HAP-1 (cell line): ENCODE measurements at regions not wholly inside any gene's neighbourhood (a gene's known extent, or its start where the extent isn't known, plus 50 kb on each side); places are given as distances from the start of the nearest gene placed in this dataset.

Experiments
- DNase-seq, 2 experiments: peaks; one replicate each; pipeline ENCODE4 v3.0.0-alpha.2; 2016 to 2020; ENCODE audit warnings: low spot score in 2 of 2
- H3K27me3 ChIP-seq: fragments of 250-450 bp; sonication (Bioruptor Pico); 2 replicates; pipeline ENCODE4 v1.5.1; 2020; ENCODE audit warnings: low read depth, mild to moderate bottlenecking, moderate library complexity
- H3K36me3 ChIP-seq: fragments of 250-450 bp; sonication (Bioruptor Pico); replicated peaks from 2 replicates; pipeline ENCODE4 v1.5.1; 2020; ENCODE audit warnings: mild to moderate bottlenecking
- H3K4me1 ChIP-seq: fragments of 250-450 bp; sonication (Bioruptor Pico); 2 replicates; pipeline ENCODE4 v1.5.1; 2020; ENCODE audit warnings: mild to moderate bottlenecking
- H3K4me3 ChIP-seq: fragments of 250-450 bp; sonication (Bioruptor Pico); 2 replicates; pipeline ENCODE4 v1.5.1; 2020; ENCODE audit warnings: mild to moderate bottlenecking, moderate library complexity
- H3K9me3 ChIP-seq: fragments of 250-450 bp; sonication (Bioruptor Pico); 2 replicates; pipeline ENCODE4 v1.5.1; 2020; ENCODE audit warnings: mild to moderate bottlenecking, moderate library complexity
- in situ Hi-C: fragments of 300-500 bp; cut with MboI; formaldehyde crosslinking; loops from 3 replicates; pipeline ENCODE4 v1.14.3; 2020; ENCODE audit warnings: low sequenced_read_pairs, inconsistent platforms, mixed read lengths

DNA sequence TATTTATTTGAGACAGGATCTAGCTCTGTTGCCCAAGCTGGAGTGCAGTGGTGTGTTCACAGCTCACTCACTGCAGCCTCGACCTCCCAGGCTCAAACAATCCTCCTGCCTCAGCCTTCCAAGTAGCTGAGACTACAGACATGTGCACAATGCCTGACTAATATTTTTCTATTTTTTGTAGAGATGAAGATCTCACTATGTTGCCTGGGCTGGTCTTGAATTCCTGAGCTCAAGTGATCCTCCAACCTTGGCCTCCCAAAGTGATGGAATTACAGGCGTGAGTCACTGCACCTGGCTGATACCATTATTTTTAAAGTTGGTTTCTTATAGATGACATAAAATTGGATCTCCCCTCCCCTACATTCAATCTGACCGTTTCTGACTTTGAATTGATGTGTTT lies 139.5 kb upstream of the RGMA start:
- Histone ChIP-seq H3K9me3 (no peaks in the 10 kb centered on the region), H3K4me3 (no peak overlapping the region), H3K36me3 (no peaks in the 10 kb centered on the region), H3K4me1 (no peaks in the 10 kb centered on the region), H3K27me3 (no peaks in the 10 kb centered on the region)
- DNase-seq: no peak
- in situ Hi-C loops: no loop called here

DNA sequence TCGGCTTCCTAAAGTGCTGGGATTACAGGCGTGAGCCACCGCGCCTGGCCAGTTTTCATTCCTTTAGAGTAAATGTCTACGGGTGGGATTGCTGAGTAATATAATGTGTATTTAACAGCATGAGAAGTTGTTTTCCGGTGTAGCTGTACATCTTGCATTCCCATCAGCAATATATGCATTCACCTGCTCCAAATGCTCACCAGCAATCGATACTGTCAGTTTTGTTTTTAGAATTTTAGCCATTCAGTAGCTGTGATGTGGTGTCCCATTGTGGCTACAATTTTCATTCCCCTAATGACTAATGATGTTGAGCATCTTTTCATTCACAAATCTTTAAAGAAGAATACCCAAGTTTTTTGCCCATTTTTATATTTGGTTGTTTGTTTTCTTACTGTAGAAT lies 134.8 kb upstream of the RGMA start:
- Histone ChIP-seq H3K4me3 (no peak overlapping the region), H3K27me3 (no peaks in the 10 kb centered on the region), H3K9me3 (no peaks in the 10 kb centered on the region), H3K4me1 (no peaks in the 10 kb centered on the region), H3K36me3 (no peaks in the 10 kb centered on the region)
- in situ Hi-C loops: no loop called here
- no peak for DNase-seq

- H3K9me3 ChIP-seq: no peaks in the 10 kb centered on the region
- no peaks in the 10 kb centered on the region for H3K4me1 ChIP-seq
- in situ Hi-C loops: no loop called here
- H3K27me3 ChIP-seq: no peaks in the 10 kb centered on the region
- H3K36me3 ChIP-seq: no peaks in the 10 kb centered on the region
- no peak overlapping the region for H3K4me3 ChIP-seq
- no peak for DNase-seq
Measured at GRCh38 chr15:93221759-93222158, 132.7 kb upstream of the RGMA start.

- in situ Hi-C loops: no loop called here
Measured at GRCh38 chr15:93219859-93220420, 130.9 kb upstream of the RGMA start.

DNA sequence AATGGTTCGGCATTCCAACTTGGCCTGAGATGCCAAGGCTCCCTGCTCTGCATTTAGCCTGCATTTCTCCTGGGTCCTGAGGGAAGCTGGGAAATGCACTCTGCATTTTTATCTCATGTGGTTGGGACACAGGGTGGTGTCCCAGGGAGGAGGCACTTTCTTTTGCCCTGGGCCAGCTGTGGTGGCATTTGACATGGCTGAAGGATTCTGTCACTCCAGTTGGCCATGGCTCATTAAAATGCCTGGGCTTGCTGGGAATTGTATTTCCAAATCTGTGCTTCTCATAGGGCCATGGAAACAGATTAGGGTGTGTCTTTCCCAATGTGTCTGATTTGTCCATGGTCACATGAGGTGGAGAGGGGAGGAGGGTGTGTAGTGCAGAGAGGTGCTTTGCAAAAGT lies 128.3 kb upstream of the RGMA start:
- no peak for DNase-seq
- H3K9me3 ChIP-seq: no peaks in the 10 kb centered on the region
- no peak overlapping the region for H3K4me3 ChIP-seq
- in situ Hi-C loops: no loop called here
- H3K36me3 ChIP-seq: no peaks in the 10 kb centered on the region
- H3K4me1 ChIP-seq: no peaks in the 10 kb centered on the region
- no peaks in the 10 kb centered on the region for H3K27me3 ChIP-seq

More at GRCh38 chr15:93219859-93220420, 130.9 kb upstream of the RGMA start:
- no peaks in the 10 kb centered on the region for H3K36me3 ChIP-seq
- no peak overlapping the region for H3K4me3 ChIP-seq
- no peaks in the 10 kb centered on the region for H3K4me1 ChIP-seq
- H3K27me3 ChIP-seq: no peaks in the 10 kb centered on the region
- no peaks in the 10 kb centered on the region for H3K9me3 ChIP-seq
- no peak for DNase-seq

- H3K4me3 ChIP-seq: no peak overlapping the region
- H3K36me3 ChIP-seq: no peaks in the 10 kb centered on the region
- no peaks in the 10 kb centered on the region for H3K4me1 ChIP-seq
- DNase-seq: no peak
- H3K27me3 ChIP-seq: no peaks in the 10 kb centered on the region
- no peaks in the 10 kb centered on the region for H3K9me3 ChIP-seq
- in situ Hi-C loops: no loop called here
Measured at GRCh38 chr15:93214106-93214505, 125.1 kb upstream of the RGMA start.

- no peak for DNase-seq
- Histone ChIP-seq H3K4me3 (no peak overlapping the region), H3K36me3 (no peaks in the 10 kb centered on the region), H3K4me1 (no peaks in the 10 kb centered on the region), H3K27me3 (no peaks in the 10 kb centered on the region), H3K9me3 (no peaks in the 10 kb centered on the region)
- in situ Hi-C loops: no loop called here
Measured at GRCh38 chr15:93213281-93213680, 124.3 kb upstream of the RGMA start.

DNA sequence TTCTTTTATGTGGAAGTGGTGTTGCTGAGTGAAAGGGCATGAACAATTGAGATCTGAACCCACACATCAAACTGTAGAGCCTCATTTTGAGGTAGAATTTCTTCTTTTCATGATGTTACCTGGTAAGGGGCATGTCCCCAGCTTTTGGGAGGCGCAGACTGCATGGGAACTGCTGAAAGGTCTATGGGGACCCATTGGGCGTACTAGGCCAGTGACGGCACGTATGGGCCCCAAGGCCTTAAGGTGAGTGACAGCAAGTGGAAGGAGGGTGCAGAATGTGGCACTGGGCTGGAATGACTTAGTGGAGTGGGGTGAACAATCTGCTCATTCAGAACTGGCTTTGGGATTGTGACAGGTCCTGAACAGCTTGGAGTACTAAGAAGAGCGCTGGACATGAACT lies 123.6 kb upstream of the RGMA start:
- H3K27me3 ChIP-seq: no peaks in the 10 kb centered on the region
- in situ Hi-C loops: no loop called here

GRCh38 chr15:93210995-93211394 lies 122.0 kb upstream of the RGMA start:
- H3K4me3 ChIP-seq: no peak overlapping the region
- H3K36me3 ChIP-seq: no peaks in the 10 kb centered on the region
- H3K9me3 ChIP-seq: no peaks in the 10 kb centered on the region
- no peaks in the 10 kb centered on the region for H3K4me1 ChIP-seq
- in situ Hi-C loops: no loop called here
- H3K27me3 ChIP-seq: no peaks in the 10 kb centered on the region
- no peak for DNase-seq

More for the DNA sequence above, 123.6 kb upstream of the RGMA start:
- Histone ChIP-seq H3K9me3 (no peaks in the 10 kb centered on the region), H3K4me1 (no peaks in the 10 kb centered on the region), H3K36me3 (no peaks in the 10 kb centered on the region), H3K4me3 (no peak overlapping the region)
- no peak for DNase-seq

DNA sequence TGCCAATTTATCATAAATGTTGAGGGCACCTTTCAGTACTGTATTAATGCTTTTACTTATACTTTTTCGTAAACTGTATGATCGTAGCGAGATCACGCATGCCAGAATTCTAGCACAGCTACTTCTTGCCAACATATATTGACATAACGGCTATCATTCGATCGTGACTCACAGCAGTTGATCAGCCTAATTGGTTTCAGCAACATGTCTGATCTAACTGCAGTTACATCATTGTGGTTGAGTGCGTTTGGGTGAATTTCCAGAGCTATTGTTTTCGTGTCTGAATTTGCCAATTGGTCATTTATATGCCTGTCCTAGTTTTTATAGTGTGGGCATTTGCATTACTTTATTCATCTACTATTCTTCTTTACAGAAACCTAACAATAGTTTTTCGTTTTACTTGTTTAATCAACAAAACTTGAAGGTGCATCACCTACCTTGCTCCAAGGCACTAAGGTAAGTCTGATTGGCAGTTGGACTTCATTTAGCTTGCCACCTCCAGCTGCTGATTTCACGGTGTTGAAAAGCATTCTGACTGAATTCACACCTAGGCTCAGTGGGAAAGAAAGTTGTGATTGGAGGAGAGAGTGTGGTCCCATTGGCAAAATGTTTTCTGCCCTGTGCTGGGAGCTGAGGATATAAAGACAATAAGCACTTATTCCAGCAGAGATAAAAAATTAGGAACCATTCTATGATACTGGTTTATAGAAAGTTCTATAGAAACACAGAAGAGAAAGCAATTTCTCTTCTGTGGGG lies 120.9 kb upstream of the RGMA start:
- Histone ChIP-seq H3K27me3 (no peaks in the 10 kb centered on the region), H3K4me1 (no peaks in the 10 kb centered on the region), H3K4me3 (no peak overlapping the region), H3K36me3 (no peaks in the 10 kb centered on the region), H3K9me3 (no peaks in the 10 kb centered on the region)
- in situ Hi-C loops: no loop called here
- DNase-seq: no peak

GRCh38 chr15:93206893-93207292 lies 117.9 kb upstream of the RGMA start:
- Histone ChIP-seq H3K4me1 (no peaks in the 10 kb centered on the region), H3K4me3 (no peak overlapping the region), H3K27me3 (no peaks in the 10 kb centered on the region), H3K36me3 (no peaks in the 10 kb centered on the region), H3K9me3 (no peaks in the 10 kb centered on the region)
- in situ Hi-C loops: no loop called here
- no peak for DNase-seq

DNA sequence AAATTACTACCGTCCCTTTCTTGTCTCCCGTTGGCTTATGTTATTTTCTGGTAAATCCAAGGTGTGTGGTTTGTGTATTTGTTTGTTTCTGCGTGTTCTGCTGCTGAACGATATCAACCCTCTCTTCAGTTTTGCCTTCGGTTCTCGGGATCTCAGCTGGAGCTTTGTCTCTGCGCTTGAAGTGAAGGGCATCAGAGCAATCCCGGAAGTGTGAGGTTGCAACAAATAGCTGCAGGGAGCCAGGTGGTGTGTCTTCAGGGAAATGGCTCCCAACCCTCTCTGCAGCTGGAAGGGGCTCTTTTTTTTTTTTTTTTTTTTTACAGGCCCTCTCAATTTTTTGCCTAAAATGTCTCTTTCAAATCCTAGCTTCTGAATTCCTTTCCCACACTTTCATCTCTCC lies 116.4 kb upstream of the RGMA start:
- DNase-seq: no peak
- no peaks in the 10 kb centered on the region for H3K27me3 ChIP-seq
- no peaks in the 10 kb centered on the region for H3K9me3 ChIP-seq
- in situ Hi-C loops: no loop called here
- H3K4me3 ChIP-seq: no peak overlapping the region
- H3K4me1 ChIP-seq: no peaks in the 10 kb centered on the region
- H3K36me3 ChIP-seq: no peaks in the 10 kb centered on the region

GRCh38 chr15:93203036-93203435 lies 114.0 kb upstream of the RGMA start:
- in situ Hi-C loops: no loop called here
- no peak for DNase-seq
- Histone ChIP-seq H3K9me3 (no peaks in the 10 kb centered on the region), H3K4me3 (no peak overlapping the region), H3K27me3 (no peaks in the 10 kb centered on the region), H3K36me3 (no peaks in the 10 kb centered on the region), H3K4me1 (no peaks in the 10 kb centered on the region)

- no peak for DNase-seq
- in situ Hi-C loops: no loop called here
- H3K4me3 ChIP-seq: no peak overlapping the region
- no peaks in the 10 kb centered on the region for H3K4me1 ChIP-seq
- no peaks in the 10 kb centered on the region for H3K27me3 ChIP-seq
- no peaks in the 10 kb centered on the region for H3K36me3 ChIP-seq
- no peaks in the 10 kb centered on the region for H3K9me3 ChIP-seq
Measured at GRCh38 chr15:93202405-93202804, 113.4 kb upstream of the RGMA start.

DNA sequence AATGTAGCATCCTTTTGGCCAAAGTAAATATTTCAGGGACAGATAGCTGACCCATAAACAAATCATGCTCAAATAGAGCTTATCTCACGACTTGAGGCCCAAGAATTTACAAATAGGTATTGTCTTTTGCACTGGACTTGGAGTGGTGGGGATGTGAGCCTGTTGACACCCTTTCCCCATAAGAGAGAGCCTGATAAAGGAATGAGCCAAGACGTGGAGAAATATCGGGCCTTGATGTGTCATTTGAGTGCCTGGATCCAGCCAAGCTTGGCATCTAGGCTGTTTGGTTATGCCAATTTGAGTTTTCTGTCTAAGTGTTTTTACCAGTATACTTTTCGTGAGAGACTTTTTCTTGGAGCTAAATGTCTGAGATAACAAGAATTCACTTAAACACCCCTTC lies 112.9 kb upstream of the RGMA start:
- Histone ChIP-seq H3K27me3 (no peaks in the 10 kb centered on the region), H3K9me3 (no peaks in the 10 kb centered on the region), H3K36me3 (no peaks in the 10 kb centered on the region), H3K4me3 (no peak overlapping the region), H3K4me1 (no peaks in the 10 kb centered on the region)
- DNase-seq: no peak
- in situ Hi-C loops: no loop called here
